Esophagus squamous epithelium (tissue), 4 donors: ENCODE measurements at regions not wholly inside any gene's neighbourhood (a gene's known extent, or its start where the extent isn't known, plus 50 kb on each side); places are given as distances from the start of the nearest gene placed in this dataset.

ENCODE experiments used
- POLR2A ChIP-seq, 4 donors: fragments of 450-650 bp; IDR thresholded peaks; one replicate each; pipeline ENCODE4 v1.6.1; 2017; ENCODE audit warnings: antibody characterized with exemption in 4 of 4, mild to moderate bottlenecking in 4 of 4, moderate library complexity in 3 of 4
- TF ChIP-seq, protein P1 (sequence below), 6 experiments: fragments of 450-650 bp in 4 of 6; fragments of 200-600 bp in 2 of 6; sonication (generic) in 2 of 6; IDR thresholded peaks; one replicate each; pipeline ENCODE4 v1.5.1; 2016 to 2019; ENCODE audit warnings: antibody characterized with exemption in 6 of 6, mild to moderate bottlenecking in 4 of 6, moderate library complexity in 4 of 6

DNA sequence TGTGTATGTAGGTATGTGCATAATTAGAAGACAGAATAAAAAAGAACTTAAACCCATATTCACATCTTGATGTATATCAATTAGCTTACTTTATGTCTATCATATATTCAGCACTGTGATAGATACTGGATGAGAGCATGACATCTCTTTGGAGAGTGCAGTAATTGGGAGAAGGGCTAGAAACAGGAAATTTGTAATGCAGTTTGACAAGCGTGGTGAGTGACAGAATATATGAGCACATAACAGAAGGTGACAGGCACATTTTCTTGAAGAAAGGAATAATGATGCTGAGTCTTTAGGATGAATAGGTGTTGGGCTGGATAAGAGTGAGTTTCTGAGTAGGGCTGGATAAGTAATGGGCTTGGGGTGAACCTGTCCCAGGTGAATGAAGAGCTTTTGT is 680.3 kb upstream of the ZNF385D start:
- TF ChIP-seq, protein P1, sequence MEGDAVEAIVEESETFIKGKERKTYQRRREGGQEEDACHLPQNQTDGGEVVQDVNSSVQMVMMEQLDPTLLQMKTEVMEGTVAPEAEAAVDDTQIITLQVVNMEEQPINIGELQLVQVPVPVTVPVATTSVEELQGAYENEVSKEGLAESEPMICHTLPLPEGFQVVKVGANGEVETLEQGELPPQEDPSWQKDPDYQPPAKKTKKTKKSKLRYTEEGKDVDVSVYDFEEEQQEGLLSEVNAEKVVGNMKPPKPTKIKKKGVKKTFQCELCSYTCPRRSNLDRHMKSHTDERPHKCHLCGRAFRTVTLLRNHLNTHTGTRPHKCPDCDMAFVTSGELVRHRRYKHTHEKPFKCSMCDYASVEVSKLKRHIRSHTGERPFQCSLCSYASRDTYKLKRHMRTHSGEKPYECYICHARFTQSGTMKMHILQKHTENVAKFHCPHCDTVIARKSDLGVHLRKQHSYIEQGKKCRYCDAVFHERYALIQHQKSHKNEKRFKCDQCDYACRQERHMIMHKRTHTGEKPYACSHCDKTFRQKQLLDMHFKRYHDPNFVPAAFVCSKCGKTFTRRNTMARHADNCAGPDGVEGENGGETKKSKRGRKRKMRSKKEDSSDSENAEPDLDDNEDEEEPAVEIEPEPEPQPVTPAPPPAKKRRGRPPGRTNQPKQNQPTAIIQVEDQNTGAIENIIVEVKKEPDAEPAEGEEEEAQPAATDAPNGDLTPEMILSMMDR (IDR thresholded peaks at IDR 0.05): no peak
- no peak for TF ChIP-seq POLR2A (IDR thresholded peaks at IDR 0.05)
